ENCODE measurements at regions not wholly inside any gene's neighbourhood (a gene's known extent, or its start where the extent isn't known, plus 50 kb on each side); places are given as distances from the start of the nearest gene placed in this dataset.

DNA sequence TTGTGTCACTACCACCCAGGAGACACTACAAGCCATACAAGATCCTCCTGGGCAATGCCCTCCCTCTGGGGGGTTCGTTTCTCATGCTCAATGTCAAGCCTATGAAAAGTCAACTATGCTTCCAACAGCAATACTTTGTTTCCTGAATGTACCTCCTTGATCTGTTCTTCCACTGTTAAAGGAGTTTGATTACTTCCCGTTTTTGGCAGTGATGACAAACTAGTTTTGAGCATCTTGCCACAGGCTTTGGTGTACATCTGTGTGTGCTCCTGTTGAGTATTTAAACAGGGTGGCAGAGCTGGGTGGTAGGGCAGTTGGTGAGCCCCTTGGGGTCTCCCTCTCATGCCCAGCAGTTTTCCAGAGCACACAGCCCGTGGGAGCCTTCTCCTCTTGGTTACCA lies 81.4 kb downstream of the IL12A start:
- no peak for ATAC-seq
- H3K27ac Mint-ChIP-seq: peak overlapping the region in 2 of 10 donors; percentile 33 to 34

DNA sequence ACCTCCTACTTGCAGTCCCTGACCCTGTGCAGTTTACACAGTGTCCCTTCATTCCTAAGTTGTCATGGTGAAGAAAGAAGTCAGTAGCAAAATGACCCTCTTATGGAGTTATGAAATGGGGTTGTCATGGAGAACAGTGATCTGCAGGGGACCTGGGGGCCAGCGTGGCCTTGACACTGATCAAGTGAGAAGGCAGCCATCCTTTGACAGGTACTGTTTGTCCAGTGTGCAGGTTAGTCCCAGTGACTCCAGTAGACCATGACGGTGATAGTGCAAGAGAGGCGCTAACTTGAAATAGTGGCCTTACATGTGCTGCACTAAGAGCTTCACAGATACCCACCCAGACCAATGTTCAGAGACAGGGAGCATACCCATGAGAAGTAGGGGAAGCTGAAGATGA lies 87.9 kb downstream of the IL12A start:
- no peak for ATAC-seq
- POLR2A ChIA-PET: no interaction called here

More for the DNA sequence above, 81.4 kb downstream of the IL12A start:
- POLR2A ChIA-PET: no interaction called here
- no peak for DNase-seq
- no peaks in the 10 kb centered on the region for H3K9me3 Mint-ChIP-seq
- H3K27me3 Mint-ChIP-seq: peaks cover 0 to 6% (median 0%) of the 10 kb centered on the region in 5 donors
- H3K4me3 Mint-ChIP-seq: no peak overlapping the region
- no peaks in the 10 kb centered on the region for H3K4me1 Mint-ChIP-seq
- H3K36me3 Mint-ChIP-seq: no peaks in the 10 kb centered on the region

GRCh38 chr3:160078533-160078932 lies 89.9 kb downstream of the IL12A start:
- ATAC-seq (no peak), DNase-seq (no peak)
- Mint-ChIP-seq H3K27me3 (no peaks in the 10 kb centered on the region), H3K4me3 (no peak overlapping the region), H3K4me1 (no peaks in the 10 kb centered on the region), H3K9me3 (peaks cover 0 to 15% (median 6%) of the 10 kb centered on the region in 9 donors), H3K27ac (no peak overlapping the region), H3K36me3 (no peaks in the 10 kb centered on the region)
- POLR2A ChIA-PET: no interaction called here

More for the DNA sequence above, 87.9 kb downstream of the IL12A start:
- DNase-seq: no peak
- Mint-ChIP-seq H3K9me3 (peaks cover 0 to 2% (median 0%) of the 10 kb centered on the region in 9 donors), H3K27me3 (no peaks in the 10 kb centered on the region), H3K36me3 (no peaks in the 10 kb centered on the region), H3K4me3 (no peak overlapping the region), H3K27ac (no peak overlapping the region), H3K4me1 (no peaks in the 10 kb centered on the region)

DNA sequence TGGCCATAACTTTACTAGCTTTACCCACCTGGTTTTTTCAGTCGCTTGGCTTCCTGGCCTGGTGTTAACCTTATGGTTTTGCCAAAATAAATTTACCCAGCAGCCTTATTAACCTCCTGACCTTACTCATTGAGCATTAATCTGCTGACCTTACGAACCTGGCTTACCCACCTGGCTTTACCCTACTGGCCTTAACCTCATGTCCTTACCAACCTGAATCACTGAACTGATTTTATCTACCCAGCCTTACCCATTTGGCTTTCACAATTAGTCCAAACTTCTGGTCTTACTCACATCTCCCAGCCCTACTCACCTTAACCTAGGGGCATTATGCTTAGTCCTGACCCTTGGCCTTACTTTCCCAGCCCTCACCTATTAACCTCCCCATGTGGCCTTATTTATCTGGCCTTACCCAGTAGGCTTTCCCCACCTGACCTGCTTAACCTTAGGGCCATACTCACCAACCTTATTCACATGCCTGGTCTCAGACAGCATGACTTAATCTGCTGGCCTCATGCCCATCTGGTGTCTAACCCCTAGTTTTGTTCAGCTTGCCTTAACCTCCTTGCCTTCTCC lies 93.4 kb downstream of the IL12A start:
- H3K4me3 Mint-ChIP-seq: no peak overlapping the region
- no peak overlapping the region for H3K27ac Mint-ChIP-seq
- DNase-seq (no peak), ATAC-seq (no peak)
- H3K9me3 Mint-ChIP-seq: peaks cover 0 to 44% (median 6%) of the 10 kb centered on the region in 9 donors
- no peaks in the 10 kb centered on the region for H3K36me3 Mint-ChIP-seq
- no peaks in the 10 kb centered on the region for H3K27me3 Mint-ChIP-seq
- POLR2A ChIA-PET: no interaction called here
- no peaks in the 10 kb centered on the region for H3K4me1 Mint-ChIP-seq

GRCh38 chr3:160084998-160085397 lies 96.4 kb downstream of the IL12A start:
- H3K27ac Mint-ChIP-seq: no peak overlapping the region
- no peaks in the 10 kb centered on the region for H3K4me1 Mint-ChIP-seq
- POLR2A ChIA-PET: no interaction called here
- H3K4me3 Mint-ChIP-seq: no peak overlapping the region
- no peak for DNase-seq
- ATAC-seq: no peak
- peaks cover 0 to 64% (median 6%) of the 10 kb centered on the region in 9 donors for H3K9me3 Mint-ChIP-seq
- H3K27me3 Mint-ChIP-seq: no peaks in the 10 kb centered on the region
- no peaks in the 10 kb centered on the region for H3K36me3 Mint-ChIP-seq

DNA sequence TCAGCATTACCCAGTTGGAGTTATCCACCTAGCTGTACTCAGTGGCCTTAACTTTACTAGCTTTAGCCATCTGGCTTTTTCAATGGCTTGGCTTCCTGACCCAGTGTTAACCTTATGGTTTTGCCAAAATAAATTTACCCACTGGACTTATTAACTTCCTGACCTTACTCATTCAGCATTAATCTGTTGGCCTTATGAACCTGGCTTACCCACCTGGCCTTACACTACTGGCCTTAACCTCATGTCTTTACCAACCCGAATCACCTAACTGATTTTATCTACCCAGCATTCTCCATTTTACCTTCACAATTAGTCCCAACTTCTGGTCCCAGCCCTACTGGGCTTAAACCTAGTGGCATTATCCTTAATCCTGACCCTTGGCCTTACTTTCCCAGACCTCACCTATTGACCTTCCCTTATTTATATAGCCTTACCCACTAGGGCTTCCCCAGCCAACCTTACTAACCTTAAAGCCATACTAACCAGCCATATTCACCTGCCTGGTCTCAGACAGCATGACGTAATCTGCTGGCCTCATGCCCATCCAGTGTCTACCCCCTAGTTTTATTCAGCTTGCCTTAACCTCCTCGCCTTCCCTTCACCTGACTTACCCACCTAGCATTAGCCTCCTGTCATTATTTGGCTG lies 100.0 kb downstream of the IL12A start:
- no peaks in the 10 kb centered on the region for H3K36me3 Mint-ChIP-seq
- ATAC-seq (no peak), DNase-seq (no peak)
- POLR2A ChIA-PET: no interaction called here
- H3K27ac Mint-ChIP-seq: no peak overlapping the region
- no peaks in the 10 kb centered on the region for H3K27me3 Mint-ChIP-seq
- no peak overlapping the region for H3K4me3 Mint-ChIP-seq
- H3K4me1 Mint-ChIP-seq: no peaks in the 10 kb centered on the region
- peaks cover 0 to 50% (median 0%) of the 10 kb centered on the region in 9 donors for H3K9me3 Mint-ChIP-seq

DNA sequence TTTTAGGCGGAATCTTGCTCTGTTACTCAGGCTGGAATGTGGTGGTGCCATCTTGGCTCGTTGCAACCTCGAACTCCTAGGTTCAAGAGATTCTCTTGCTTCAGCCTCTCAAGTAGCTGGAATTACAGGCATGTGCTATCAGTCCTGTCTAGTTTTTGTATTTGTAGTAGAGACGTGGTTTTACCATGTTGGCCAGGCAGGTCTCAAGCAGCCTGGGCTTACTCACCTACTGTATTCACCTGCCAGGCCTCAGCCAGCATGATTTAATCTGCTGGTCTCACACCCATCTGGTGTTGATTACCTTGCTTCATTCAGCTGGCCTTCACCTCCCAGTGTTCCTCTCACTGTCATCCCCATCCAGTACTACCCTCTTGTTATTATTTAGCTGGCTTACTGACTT lies 102.0 kb downstream of the IL12A start:
- H3K9me3 Mint-ChIP-seq: peaks cover 0 to 35% (median 0%) of the 10 kb centered on the region in 9 donors
- H3K27me3 Mint-ChIP-seq: no peaks in the 10 kb centered on the region
- ATAC-seq (no peak), DNase-seq (no peak)
- no peak overlapping the region for H3K27ac Mint-ChIP-seq
- POLR2A ChIA-PET: no interaction called here
- H3K4me3 Mint-ChIP-seq: no peak overlapping the region
- H3K4me1 Mint-ChIP-seq: no peaks in the 10 kb centered on the region
- no peaks in the 10 kb centered on the region for H3K36me3 Mint-ChIP-seq

DNA sequence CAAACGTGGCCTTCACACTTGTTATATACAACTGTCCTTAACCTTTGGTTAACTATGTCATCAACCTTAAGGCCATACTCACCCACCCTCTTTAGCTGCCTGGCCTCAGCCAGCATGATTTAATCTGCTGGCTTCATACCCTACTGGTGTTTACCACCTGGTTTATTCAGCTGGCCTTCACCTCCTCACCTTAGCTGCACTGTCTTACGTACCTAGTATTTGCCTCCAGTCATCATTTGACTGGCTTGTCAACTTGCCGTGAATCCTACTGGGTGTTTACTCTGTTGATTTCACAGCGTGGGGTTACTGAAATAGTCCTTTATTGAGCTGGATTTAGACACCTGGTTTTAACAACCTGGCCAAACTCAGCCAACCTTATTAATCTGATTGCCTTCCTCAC lies 102.8 kb downstream of the IL12A start:
- Mint-ChIP-seq H3K9me3 (peaks cover 0 to 27% (median 0%) of the 10 kb centered on the region in 9 donors), H3K36me3 (no peaks in the 10 kb centered on the region), H3K4me1 (no peaks in the 10 kb centered on the region), H3K27me3 (no peaks in the 10 kb centered on the region), H3K27ac (no peak overlapping the region), H3K4me3 (no peak overlapping the region)
- POLR2A ChIA-PET: no interaction called here
- ATAC-seq (no peak), DNase-seq (no peak)

DNA sequence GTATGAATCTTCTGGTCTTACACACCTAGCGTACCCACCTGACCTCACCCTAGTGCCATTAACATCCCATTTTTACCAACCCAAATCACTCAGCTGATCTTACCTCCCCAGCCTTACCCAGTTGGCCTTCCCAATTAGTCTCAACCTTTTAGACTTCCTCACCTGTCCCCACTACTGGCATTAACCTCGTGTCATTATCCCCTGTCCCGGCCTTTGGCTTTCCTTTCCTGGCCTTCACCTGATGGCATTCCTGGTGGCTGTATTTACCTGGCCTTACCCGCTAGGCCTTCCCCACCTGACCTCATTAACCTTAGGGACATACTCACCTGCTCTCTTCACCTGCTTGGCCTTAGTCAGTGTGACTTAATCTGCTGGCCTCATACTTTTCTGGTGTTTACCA lies 104.1 kb downstream of the IL12A start:
- Mint-ChIP-seq H3K9me3 (peaks cover 0 to 20% (median 0%) of the 10 kb centered on the region in 9 donors), H3K27ac (no peak overlapping the region), H3K36me3 (no peaks in the 10 kb centered on the region), H3K4me3 (no peak overlapping the region), H3K4me1 (no peaks in the 10 kb centered on the region), H3K27me3 (no peaks in the 10 kb centered on the region)
- ATAC-seq (no peak), DNase-seq (no peak)
- POLR2A ChIA-PET: no interaction called here

DNA sequence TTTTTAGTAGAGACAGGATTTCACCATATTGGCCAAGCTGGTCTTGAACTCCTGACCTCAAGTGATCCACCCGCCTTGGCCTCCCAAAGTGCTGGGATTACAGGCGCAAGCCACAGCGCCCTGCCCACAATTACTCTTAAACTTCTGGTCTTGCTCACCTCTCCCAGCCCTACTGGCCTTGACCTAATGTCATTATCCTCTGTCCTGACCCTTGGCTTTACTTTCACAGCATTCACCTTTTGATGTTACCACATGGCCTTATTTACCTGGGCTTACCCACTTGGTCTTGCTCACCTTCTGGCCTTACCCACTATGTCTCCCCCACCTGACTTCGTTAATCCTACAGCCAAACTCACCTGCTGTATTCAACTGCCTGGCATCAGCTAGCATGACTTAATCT lies 105.9 kb downstream of the IL12A start:
- Mint-ChIP-seq H3K4me1 (no peaks in the 10 kb centered on the region), H3K27ac (no peak overlapping the region), H3K27me3 (peaks cover 0 to 3% (median 0%) of the 10 kb centered on the region in 5 donors), H3K36me3 (no peaks in the 10 kb centered on the region), H3K9me3 (peaks cover 0 to 2% (median 0%) of the 10 kb centered on the region in 9 donors), H3K4me3 (no peak overlapping the region)
- POLR2A ChIA-PET: no interaction called here
- DNase-seq (no peak), ATAC-seq (no peak)

DNA sequence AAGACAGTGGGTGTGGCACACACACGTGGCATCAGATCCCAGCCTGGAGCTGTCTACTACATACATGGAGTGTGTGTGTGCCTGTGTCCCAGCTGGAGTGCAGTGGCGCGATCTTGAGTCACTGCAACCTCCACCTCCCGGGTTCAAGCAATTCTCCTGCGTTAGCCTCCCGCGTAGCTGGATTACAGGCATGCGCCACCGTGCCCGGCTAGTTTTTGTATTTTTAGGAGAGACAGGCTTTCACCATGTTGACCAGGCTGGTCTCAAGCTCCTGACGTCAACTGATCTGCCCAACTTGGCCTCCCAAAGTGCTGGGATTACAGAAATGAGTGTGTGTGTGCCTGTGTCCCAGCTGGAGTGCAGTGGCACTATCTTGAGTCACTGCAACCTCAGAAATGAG lies 108.8 kb downstream of the IL12A start:
- Mint-ChIP-seq H3K27ac (no peak overlapping the region), H3K9me3 (no peaks in the 10 kb centered on the region), H3K36me3 (no peaks in the 10 kb centered on the region), H3K4me1 (peaks cover 0 to 4% (median 0%) of the 10 kb centered on the region in 4 donors), H3K4me3 (no peak overlapping the region), H3K27me3 (peaks cover 2 to 20% (median 13%) of the 10 kb centered on the region in 5 donors)
- POLR2A ChIA-PET: no interaction called here
- DNase-seq (no peak), ATAC-seq (no peak)

GRCh38 chr3:160098261-160098908 lies 109.8 kb downstream of the IL12A start:
- no peaks in the 10 kb centered on the region for H3K9me3 Mint-ChIP-seq
- ATAC-seq (no peak), DNase-seq (no peak)
- POLR2A ChIA-PET: no interaction called here
- no peaks in the 10 kb centered on the region for H3K36me3 Mint-ChIP-seq
- H3K4me3 Mint-ChIP-seq: no peak overlapping the region
- H3K4me1 Mint-ChIP-seq: peaks cover 0 to 4% (median 0%) of the 10 kb centered on the region in 4 donors
- H3K27ac Mint-ChIP-seq: no peak overlapping the region
- H3K27me3 Mint-ChIP-seq: peaks cover 2 to 20% (median 13%) of the 10 kb centered on the region in 5 donors

DNA sequence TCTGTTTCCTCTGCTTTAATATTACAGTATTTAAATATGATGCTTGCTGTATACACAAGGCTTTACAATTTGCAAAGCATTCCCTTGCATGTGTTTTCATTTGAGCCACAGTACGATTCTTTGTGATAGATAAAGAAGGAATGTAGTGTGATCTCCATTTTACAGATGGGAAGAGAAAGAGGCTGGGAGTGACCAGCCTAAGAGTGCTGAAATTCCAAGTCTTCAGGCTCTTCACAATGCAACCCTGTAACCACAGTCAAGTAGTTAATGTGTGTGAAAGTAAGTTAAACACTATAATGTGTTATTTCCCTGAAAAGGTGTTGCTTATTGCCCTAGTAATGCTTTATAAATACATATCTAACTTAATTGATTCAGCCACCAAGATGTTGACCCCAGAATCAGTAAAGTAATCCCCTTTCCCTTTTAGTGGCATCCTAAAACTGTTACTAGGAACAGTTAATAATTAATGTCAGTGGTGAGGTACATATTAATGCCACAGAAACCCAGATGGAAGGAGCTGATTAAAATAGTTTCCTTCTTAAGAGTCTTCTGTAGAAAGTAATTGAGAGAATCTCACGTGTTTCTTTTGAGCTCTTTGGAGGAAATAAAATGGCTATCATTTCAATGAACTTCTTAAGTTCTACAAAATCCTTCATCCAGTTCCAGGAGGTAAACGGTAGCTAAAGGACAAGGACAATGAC lies 110.4 kb downstream of the IL12A start:
- Mint-ChIP-seq H3K4me3 (no peak overlapping the region), H3K27me3 (peaks cover 2 to 20% (median 13%) of the 10 kb centered on the region in 5 donors), H3K36me3 (no peaks in the 10 kb centered on the region), H3K27ac (no peak overlapping the region), H3K9me3 (no peaks in the 10 kb centered on the region), H3K4me1 (peaks cover 0 to 4% (median 0%) of the 10 kb centered on the region in 4 donors)
- DNase-seq (no peak), ATAC-seq (no peak)
- POLR2A ChIA-PET: no interaction called here

All from naive thymus-derived CD8-positive, alpha-beta T cell (primary cell).